NT2/D1 (cell line): ENCODE measurements at regions not wholly inside any gene's neighbourhood (a gene's known extent, or its start where the extent isn't known, plus 50 kb on each side); places are given as distances from the start of the nearest gene placed in this dataset.
"Not testable (repeated sequence)": the region's sequence is repeated elsewhere in the genome, so short reads cannot be mapped to it uniquely, and the experiment has no call there.

Experiments used
- DNase-seq: peaks from one replicate; pipeline ENCODE4 v3.0.0-alpha.2; 2011; ENCODE audit warnings: low read depth, low spot score
- H3K27me3 ChIP-seq: 2 replicates; pipeline ENCODE4 v1.6.0; 2011; ENCODE audit warnings: mild to moderate bottlenecking; ENCODE audit not compliant: insufficient read length, insufficient read depth
- H3K36me3 ChIP-seq: 2 replicates; pipeline ENCODE4 v1.6.1; 2011; ENCODE audit warnings: mild to moderate bottlenecking, low read length, mixed read lengths; ENCODE audit not compliant: insufficient read depth, insufficient read length
- H3K4me1 ChIP-seq: 2 replicates; pipeline ENCODE4 v1.5.1; 2011; ENCODE audit not compliant: insufficient read depth, insufficient read length
- H3K4me3 ChIP-seq: 2 replicates; pipeline ENCODE4 v1.5.1; 2011; ENCODE audit warnings: low read depth; ENCODE audit not compliant: insufficient read length
- H3K9ac ChIP-seq: 2 replicates; pipeline ENCODE4 v1.6.0; 2011; ENCODE audit warnings: low read depth; ENCODE audit not compliant: insufficient read length
- H3K9me3 ChIP-seq: 2 replicates; pipeline ENCODE4 v1.5.1; 2011; ENCODE audit warnings: mild to moderate bottlenecking, low read length; ENCODE audit not compliant: insufficient read depth
- SUZ12 ChIP-seq: IDR thresholded peaks from 2 replicates; pipeline ENCODE4 v1.6.1; 2011; ENCODE audit not compliant: insufficient read length, insufficient read depth; ENCODE audit errors: extremely low read depth
- YY1 ChIP-seq: IDR thresholded peaks from 2 replicates; pipeline ENCODE4 v1.6.1; 2011; ENCODE audit not compliant: insufficient read length, insufficient read depth
- ZNF274 ChIP-seq: IDR thresholded peaks from 2 replicates; pipeline ENCODE4 v1.6.1; 2011; ENCODE audit warnings: mild to moderate bottlenecking, low read depth, low read length

GRCh38 chr20:43388268-43389002 is 69.3 kb upstream of the SRSF6 start:
- peaks cover 1% of the 10 kb centered on the region; the same call in 1 of the 2 replicates for H3K9me3 ChIP-seq

GRCh38 chr20:43387737-43388136 is 70.0 kb upstream of the SRSF6 start:
- TF ChIP-seq ZNF274 (no peak), SUZ12 (no peak), YY1 (no peak)
- H3K9ac ChIP-seq, result no peak overlapping the region
- H3K36me3 ChIP-seq, result no peaks in the 10 kb centered on the region
- no peak for DNase-seq
- H3K9me3 ChIP-seq, result no peaks in the 10 kb centered on the region
- no peaks in the 10 kb centered on the region for H3K27me3 ChIP-seq
- no peak overlapping the region for H3K4me3 ChIP-seq
- H3K4me1 ChIP-seq, result peaks cover 11% of the 10 kb centered on the region

More at GRCh38 chr20:43388268-43389002, 69.3 kb upstream of the SRSF6 start:
- H3K9ac ChIP-seq, result no peak overlapping the region
- TF ChIP-seq YY1 (no peak), SUZ12 (no peak), ZNF274 (no peak)
- H3K27me3 ChIP-seq, result no peaks in the 10 kb centered on the region
- H3K36me3 ChIP-seq, result no peaks in the 10 kb centered on the region
- H3K4me3 ChIP-seq, result no peak overlapping the region
- DNase-seq, result no peak
- peaks cover 11% of the 10 kb centered on the region for H3K4me1 ChIP-seq

- Histone ChIP-seq H3K36me3 (no peaks in the 10 kb centered on the region), H3K9me3 (no peaks in the 10 kb centered on the region), H3K4me3 (no peak overlapping the region), H3K9ac (no peak overlapping the region), H3K4me1 (peaks cover 11% of the 10 kb centered on the region), H3K27me3 (no peaks in the 10 kb centered on the region)
- no peak for DNase-seq
- no peak for TF ChIP-seq SUZ12
- TF ChIP-seq YY1, result no peak
- TF ChIP-seq ZNF274, result no peak
These were observed 70.8 kb upstream of the SRSF6 start for GRCh38 chr20:43386878-43387277.

GRCh38 chr20:43385914-43386313 is 71.8 kb upstream of the SRSF6 start:
- TF ChIP-seq YY1 (no peak), SUZ12 (no peak), ZNF274 (no peak)
- Histone ChIP-seq H3K9ac (no peak overlapping the region), H3K36me3 (no peaks in the 10 kb centered on the region), H3K4me1 (peaks cover 11% of the 10 kb centered on the region), H3K4me3 (no peak overlapping the region), H3K9me3 (no peaks in the 10 kb centered on the region), H3K27me3 (no peaks in the 10 kb centered on the region)
- no peak for DNase-seq

- DNase-seq, result no peak
- TF ChIP-seq YY1 (no peak), SUZ12 (no peak), ZNF274 (no peak)
- no peak overlapping the region for H3K9ac ChIP-seq
These were observed 73.4 kb upstream of the SRSF6 start for GRCh38 chr20:43384101-43384940.

GRCh38 chr20:43383026-43383795 is 74.5 kb upstream of the SRSF6 start:
- Histone ChIP-seq H3K4me1 (no peaks in the 10 kb centered on the region), H3K36me3 (no peaks in the 10 kb centered on the region), H3K9ac (no peak overlapping the region), H3K9me3 (no peaks in the 10 kb centered on the region), H3K4me3 (no peak overlapping the region), H3K27me3 (no peaks in the 10 kb centered on the region)
- DNase-seq, result no peak
- no peak for TF ChIP-seq SUZ12
- TF ChIP-seq ZNF274, result no peak
- no peak for TF ChIP-seq YY1

More at GRCh38 chr20:43384101-43384940, 73.4 kb upstream of the SRSF6 start:
- Histone ChIP-seq H3K27me3 (no peaks in the 10 kb centered on the region), H3K36me3 (no peaks in the 10 kb centered on the region), H3K4me3 (no peak overlapping the region), H3K9me3 (no peaks in the 10 kb centered on the region), H3K4me1 (peaks cover 3% of the 10 kb centered on the region)

GRCh38 chr20:43382135-43382534 is 75.6 kb upstream of the SRSF6 start:
- not testable (repeated sequence) for H3K36me3 ChIP-seq, H3K9me3 ChIP-seq, DNase-seq, H3K9ac ChIP-seq, H3K27me3 ChIP-seq, H3K4me3 ChIP-seq, H3K4me1 ChIP-seq

- not testable (repeated sequence) for DNase-seq, H3K4me3 ChIP-seq, H3K27me3 ChIP-seq, H3K36me3 ChIP-seq, H3K9me3 ChIP-seq, H3K4me1 ChIP-seq, H3K9ac ChIP-seq
These were observed 76.2 kb upstream of the SRSF6 start for GRCh38 chr20:43381533-43381932.
